ENCODE measurements at regions not wholly inside any gene's neighbourhood (a gene's known extent, or its start where the extent isn't known, plus 50 kb on each side); places are given as distances from the start of the nearest gene placed in this dataset.

DNA sequence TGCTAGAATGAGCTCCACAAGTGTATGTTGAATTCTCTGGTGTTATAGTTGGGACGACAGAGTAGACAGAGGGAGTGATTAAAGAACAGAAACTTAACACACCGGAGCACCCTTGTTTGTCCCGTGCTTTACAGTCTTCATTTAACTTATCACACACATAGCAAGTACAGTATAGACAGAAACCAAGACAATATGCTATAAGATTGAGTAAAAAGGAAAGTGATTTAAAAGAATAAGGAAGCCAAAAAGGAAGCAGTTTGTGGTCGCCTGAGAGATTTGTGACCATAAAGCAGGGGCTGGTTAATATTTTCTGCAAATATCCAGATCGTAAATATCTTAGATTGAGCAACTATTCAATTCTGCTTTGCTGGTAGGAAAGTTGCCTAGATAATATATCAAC, 1128.4 kb downstream of the TSN start:
- DNase-seq (ENCODE audit: low spot score), result no peak

DNA sequence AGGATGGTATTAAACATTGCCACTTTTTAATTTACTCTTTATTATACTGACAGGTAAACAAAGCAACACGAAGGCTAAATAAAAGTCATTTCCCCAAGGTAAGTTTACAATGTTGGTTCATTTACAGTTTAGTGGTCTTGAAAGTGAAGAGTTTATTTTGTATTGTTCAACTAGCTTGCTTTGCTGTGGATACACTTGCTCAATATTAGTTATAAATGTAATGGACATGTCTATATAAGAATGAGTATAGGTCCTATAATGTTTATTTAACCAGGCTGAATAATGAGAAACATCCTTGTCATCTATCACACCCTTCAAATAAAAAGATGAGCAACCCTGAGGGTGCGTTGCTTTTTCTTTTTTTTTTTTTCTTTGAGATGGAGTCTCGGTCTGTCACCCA, 1129.4 kb downstream of the TSN start:
- DNase-seq (ENCODE audit: low spot score), result no peak

- no peak for DNase-seq (ENCODE audit: low spot score)
Measured at GRCh38 chr2:122885436-122885835, 1130.0 kb downstream of the TSN start.

GRCh38 chr2:122886479-122887145, 1131.2 kb downstream of the TSN start:
- DNase-seq (ENCODE audit: low spot score), result no peak

- DNase-seq (ENCODE audit: low spot score), result no peak
Measured at GRCh38 chr2:122899614-122900013, 1125.5 kb upstream of the CNTNAP5 start.

DNA sequence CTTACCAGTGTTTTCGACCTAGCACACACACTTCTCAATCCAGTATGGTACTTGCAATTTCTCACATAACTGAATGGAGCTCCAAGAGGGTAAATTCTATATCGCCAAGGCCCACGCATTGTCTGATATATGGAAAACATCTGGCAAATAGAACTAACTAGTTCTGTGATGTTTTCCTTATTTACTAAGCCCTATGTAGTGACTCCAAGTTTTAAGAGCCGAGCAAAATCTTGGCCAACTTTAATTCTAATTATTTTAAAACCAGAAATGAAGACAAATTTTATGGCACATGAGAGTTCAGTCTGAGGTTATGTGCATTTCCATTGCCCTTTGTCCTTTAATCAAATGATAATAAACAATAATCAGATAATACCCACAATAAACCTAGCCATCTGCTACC, 1119.7 kb upstream of the CNTNAP5 start:
- DNase-seq (ENCODE audit: low spot score), result no peak

DNA sequence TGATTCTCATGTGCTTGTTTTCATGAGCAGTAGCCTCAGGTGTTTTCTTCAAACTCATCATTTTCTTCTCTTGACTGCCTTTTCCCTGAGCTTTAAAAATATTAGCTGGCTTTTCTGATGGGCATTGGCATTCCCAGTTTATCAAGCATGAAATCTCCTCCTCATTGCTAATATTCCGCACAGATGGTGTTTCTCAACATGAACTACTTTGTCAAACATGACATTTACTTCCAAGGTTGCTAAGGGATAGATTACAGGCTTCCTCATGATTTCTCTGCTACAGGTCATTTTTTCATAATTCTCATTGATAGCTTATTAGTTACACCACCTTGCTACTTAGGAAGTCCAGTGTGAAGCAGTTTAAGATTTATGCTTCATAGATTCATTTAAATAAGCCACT, 1116.9 kb upstream of the CNTNAP5 start:
- no peak for DNase-seq (ENCODE audit: low spot score)

GRCh38 chr2:122927197-122927596, 1097.9 kb upstream of the CNTNAP5 start:
- no peak for DNase-seq (ENCODE audit: low spot score)

- DNase-seq (ENCODE audit: low spot score), result no peak
Measured at GRCh38 chr2:122927710-122928557, 1097.2 kb upstream of the CNTNAP5 start.

DNA sequence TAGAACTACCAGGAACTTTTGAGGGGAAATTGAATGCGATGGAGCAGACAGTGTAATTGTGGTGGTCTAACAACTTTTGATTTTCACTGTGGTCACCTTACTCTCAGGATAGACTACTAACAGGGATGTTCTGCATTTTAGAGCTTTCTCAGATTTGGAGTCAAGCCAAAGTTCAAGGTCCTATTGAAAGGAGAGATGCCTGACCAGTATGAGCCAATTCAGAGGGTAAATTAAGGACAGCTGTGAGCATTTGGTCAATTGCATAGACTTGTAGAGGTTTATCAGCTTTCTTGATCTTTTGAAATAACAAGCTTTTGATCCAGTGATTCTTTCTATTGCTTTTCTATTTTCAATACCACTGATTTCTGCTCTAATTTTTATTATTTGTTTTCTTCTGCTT, 1095.7 kb upstream of the CNTNAP5 start:
- DNase-seq (ENCODE audit: low spot score), result no peak

DNA sequence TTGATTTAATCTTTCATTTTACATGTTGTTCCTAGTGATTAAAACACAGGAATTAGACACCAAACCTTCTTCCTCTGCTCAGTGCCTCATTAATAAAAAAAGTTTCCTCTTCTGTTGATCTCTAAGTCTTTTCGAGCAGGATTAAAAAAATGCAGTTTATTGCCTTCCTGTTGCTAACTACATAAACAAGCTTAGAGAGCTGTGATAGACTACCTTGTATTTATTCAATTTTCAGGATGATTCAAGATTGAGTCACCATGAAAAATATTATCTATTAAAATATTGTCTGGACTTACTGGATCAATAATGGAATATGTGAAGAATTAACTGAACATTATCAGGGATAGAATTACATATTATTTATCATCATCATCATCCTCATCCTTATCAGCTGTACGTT, 1089.6 kb upstream of the CNTNAP5 start:
- DNase-seq (ENCODE audit: low spot score), result no peak

DNA sequence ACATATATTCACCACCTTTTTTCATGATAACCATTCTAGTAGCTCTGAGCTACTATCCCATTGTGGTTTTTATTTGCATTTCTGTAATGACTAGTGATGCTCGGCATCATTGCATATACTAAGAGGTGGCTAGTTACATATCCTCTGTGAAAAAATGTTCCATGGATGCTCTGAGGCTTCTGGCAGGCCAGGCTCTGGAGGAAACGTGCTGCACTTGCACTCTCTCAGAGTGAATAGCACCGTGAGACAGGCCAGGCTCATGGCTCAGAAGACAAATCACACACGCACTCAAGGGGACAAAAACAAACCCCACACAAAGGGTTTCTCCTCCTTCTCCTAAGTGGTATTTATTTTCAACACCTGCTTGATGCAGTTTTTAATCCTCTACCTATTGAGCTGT, 1085.3 kb upstream of the CNTNAP5 start:
- no peak for DNase-seq (ENCODE audit: low spot score)

GRCh38 chr2:122949523-122949922, 1075.6 kb upstream of the CNTNAP5 start:
- no peak for DNase-seq (ENCODE audit: low spot score)

GRCh38 chr2:122955776-122956175, 1069.3 kb upstream of the CNTNAP5 start:
- no peak for DNase-seq (ENCODE audit: low spot score)

DNA sequence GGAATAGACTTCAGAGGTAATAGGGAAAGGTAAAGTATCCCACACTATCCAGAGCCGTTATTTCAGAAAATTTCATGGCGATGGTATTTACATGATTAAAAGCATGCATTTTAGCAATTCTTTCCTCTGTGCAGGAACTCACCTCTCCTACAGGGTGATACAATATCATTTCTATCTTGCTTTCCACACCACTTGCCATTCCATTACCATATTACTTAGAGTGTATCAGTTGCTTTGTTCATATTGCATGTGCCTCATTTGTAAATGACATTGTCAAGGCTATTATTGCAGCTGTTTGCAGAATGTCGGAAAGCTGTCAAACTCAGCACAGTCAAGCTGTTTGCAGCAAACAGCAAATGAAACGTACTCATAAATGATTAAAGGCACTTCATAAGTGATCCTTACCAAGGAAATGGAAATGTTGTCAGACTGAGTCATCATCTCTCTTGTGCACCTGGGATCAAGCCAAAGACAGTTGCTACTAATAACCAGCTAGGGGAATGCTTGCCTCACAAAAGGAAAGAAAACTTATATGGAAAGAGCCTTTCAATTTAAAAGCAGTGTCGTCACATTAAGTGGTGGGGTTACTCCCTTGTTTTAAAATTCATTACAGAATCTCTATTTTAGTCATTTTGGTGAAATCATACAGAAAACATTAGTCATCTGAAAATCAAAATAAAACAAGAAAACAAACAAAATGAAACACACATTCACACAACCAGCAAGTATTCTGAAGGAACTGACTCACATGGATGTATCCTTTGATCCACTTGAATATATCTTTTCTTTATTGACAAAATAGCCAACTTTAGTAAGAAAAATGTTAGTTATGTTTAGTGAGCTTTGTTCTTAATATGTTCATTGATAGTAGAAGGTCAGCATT, 1064.1 kb upstream of the CNTNAP5 start:
- no peak for DNase-seq (ENCODE audit: low spot score)

- no peak for DNase-seq (ENCODE audit: low spot score)
Measured at GRCh38 chr2:122966461-122966860, 1058.6 kb upstream of the CNTNAP5 start.

DNA sequence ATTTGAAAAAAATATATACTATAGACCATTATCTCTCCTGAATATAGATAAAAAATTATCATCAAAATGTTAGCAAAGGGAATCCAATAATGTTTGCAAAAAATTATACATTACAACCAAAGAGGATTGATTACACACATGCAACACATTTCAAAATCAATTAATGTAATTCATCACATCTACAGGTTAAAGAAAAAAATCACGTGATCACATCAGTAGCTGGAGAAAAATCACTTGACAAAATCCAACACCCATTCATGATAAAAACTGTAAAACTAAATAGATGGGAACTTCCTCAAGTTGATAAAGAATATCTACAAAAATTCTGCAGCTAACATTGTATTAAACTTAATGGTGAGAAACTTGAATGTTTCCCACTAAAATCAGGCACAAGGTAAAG, 1047.5 kb upstream of the CNTNAP5 start:
- no peak for DNase-seq (ENCODE audit: low spot score)

DNA sequence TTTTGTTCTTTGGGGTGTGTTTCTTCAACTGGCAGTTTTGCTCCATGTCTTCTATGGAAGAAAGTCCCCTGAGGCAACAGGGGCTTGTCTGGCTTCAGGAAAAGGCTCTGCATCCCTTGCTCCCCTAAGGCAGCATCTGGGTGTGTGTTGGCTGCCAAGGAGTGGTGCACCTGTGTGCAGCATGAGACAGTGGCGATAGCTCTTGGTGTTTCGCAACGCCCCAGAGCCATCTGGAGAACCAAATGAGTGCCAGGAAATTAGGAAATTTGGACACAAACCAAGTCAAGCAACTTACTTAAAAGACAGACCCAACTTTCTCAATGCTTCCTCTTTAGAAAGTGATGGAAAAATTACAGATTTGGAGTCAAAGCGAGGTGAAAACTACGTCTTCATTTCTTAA, 1044.4 kb upstream of the CNTNAP5 start:
- no peak for DNase-seq (ENCODE audit: low spot score)

- no peak for DNase-seq (ENCODE audit: low spot score)
Measured at GRCh38 chr2:122982936-122983335, 1042.2 kb upstream of the CNTNAP5 start.

- DNase-seq (ENCODE audit: low spot score), result peak; percentile 2
Measured at GRCh38 chr2:122988395-122989221, 1036.5 kb upstream of the CNTNAP5 start.

DNA sequence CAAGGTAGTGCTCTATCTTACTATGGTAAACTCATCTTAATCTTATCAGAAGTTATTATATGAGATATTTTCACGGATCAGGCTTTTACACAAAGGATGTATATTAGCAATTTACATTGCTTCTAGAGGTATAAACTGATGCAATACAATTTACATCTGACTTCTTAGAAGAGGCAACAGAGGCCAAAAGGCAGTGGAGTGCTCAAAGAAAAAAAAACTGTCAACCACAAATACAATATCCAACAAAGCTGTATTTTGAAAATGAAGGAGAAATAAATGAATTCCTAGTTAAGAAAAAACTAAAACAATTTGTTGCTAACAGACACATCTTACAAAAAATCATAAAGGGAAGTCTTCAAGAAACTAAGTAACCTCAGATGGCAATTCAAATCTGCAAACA, 1031.5 kb upstream of the CNTNAP5 start:
- DNase-seq (ENCODE audit: low spot score), result no peak

DNA sequence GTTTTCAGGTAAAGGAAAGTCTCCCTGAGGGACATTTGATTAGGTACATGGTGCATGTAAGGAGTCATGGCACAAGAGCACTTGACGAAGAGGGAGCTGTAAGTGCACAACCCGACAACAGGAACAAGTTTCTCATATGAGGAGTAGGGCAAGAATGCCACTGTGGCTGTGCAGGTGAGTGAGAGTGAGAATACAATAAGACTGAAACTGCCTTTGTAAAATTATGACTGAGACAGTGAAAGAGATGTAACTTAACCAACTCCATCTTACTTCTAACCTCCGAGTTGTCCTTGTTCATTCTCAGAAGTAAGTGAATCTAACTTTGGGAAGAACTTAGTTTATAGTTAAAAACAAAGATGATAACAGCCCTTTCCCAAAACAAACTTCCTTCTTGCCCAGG, 1025.8 kb upstream of the CNTNAP5 start:
- no peak for DNase-seq (ENCODE audit: low spot score)

Data from NAMALWA (cell line).